HepG2 (cell line): ENCODE measurements at regions not wholly inside any gene's neighbourhood (a gene's known extent, or its start where the extent isn't known, plus 50 kb on each side); places are given as distances from the start of the nearest gene placed in this dataset.

Source experiments
- ATAC-seq: fragments of 200-7000 bp; cut with Tn5 transposase; 3 replicates; pipeline ENCODE4 v1.9.1; 2020; ENCODE audit warnings: mild to moderate bottlenecking, moderate library complexity
- BruUV-seq: library from RNA; stranded (reverse); fragments of 400-500 nt; replicated peaks from 2 replicates; lab custom pipeline; 2021; lab: Mats Ljungman, UMichigan
- CTCF ChIA-PET: fragments of 300-600 bp; formaldehyde crosslinking; extraction: SDS; loops from one replicate; lab custom pipeline; 2021; ENCODE audit warnings: low total read pairs, inconsistent platforms, low intra/inter-chr PET ratio; lab: Yijun Ruan, JAX
- POLR2A ChIA-PET: fragments of 350-600 bp; sonication (Branson Sonifier 250); formaldehyde crosslinking; loops from one replicate; lab custom pipeline; 2020; ENCODE audit warnings: antibody characterized with exemption, inconsistent platforms; lab: Yijun Ruan, JAX
- DNase-seq: peaks from one replicate; pipeline ENCODE4 v3.0.0-alpha.2; 2015; ENCODE audit warnings: low spot score
- FAIRE-seq: peaks from 3 replicates; lab custom pipeline; 2011; peaks lifted over from hg19 to GRCh38; lab: Jason Lieb, UNC
- H2AFZ ChIP-seq: one replicate; pipeline ENCODE4 v1.6.1; 2011; ENCODE audit warnings: low read length, inconsistent platforms
- H3K27ac ChIP-seq: fragments of 300-600 bp; 3 replicates; pipeline ENCODE4 v1.8.0; 2011; ENCODE audit warnings: mixed run types, mild to moderate bottlenecking, mixed read lengths, low read length, inconsistent platforms; ENCODE audit not compliant: insufficient read depth; ENCODE audit errors: extremely low read length
- H3K27me3 ChIP-seq, 2 experiments: fragments of 200-600 bp in 1 of 2; 2 replicates in 1 of 2; 3 replicates in 1 of 2; pipeline versions ENCODE4 v1.6.0 to v1.8.0; 2011; ENCODE audit warnings: low read length in 2 of 2, mild to moderate bottlenecking in 2 of 2, moderate library complexity in 2 of 2, inconsistent platforms in 1 of 2; ENCODE audit not compliant: insufficient read depth in 2 of 2, control insufficient read depth in 1 of 2
- H3K36me3 ChIP-seq, 2 experiments: fragments of 200-600 bp in 1 of 2; replicated peaks in 1 of 2; 2 replicates in 1 of 2; 3 replicates in 1 of 2; pipeline versions ENCODE4 v1.5.1 to v1.8.0; 2011; ENCODE audit warnings: low read length in 2 of 2, inconsistent platforms in 1 of 2; ENCODE audit not compliant: insufficient read depth in 2 of 2, control insufficient read depth in 1 of 2
- H3K4me1 ChIP-seq: 2 replicates; pipeline ENCODE4 v1.5.1; 2012; ENCODE audit warnings: low read length, inconsistent platforms; ENCODE audit not compliant: insufficient read depth
- H3K4me2 ChIP-seq: 2 replicates; pipeline ENCODE4 v1.6.0; 2011; ENCODE audit warnings: low read depth, low read length, inconsistent platforms
- H3K4me3 ChIP-seq, 3 experiments: fragments of 200-600 bp in 1 of 3; sonication (generic), shearing (Covaris generic) in 1 of 3; replicated peaks in 1 of 3; 2 replicates each; pipeline ENCODE4 v1.5.1; 2011 to 2016; ENCODE audit warnings: low read length in 3 of 3, inconsistent platforms in 2 of 3, low read depth in 2 of 3, mild to moderate bottlenecking in 2 of 3, control low read depth in 1 of 3, mixed read lengths in 1 of 3; ENCODE audit not compliant: insufficient read depth in 1 of 3
- H3K79me2 ChIP-seq: one replicate; pipeline ENCODE4 v1.6.1; 2011; ENCODE audit warnings: low read length, inconsistent platforms; ENCODE audit not compliant: insufficient read depth
- H3K9ac ChIP-seq: 2 replicates; pipeline ENCODE4 v1.6.0; 2011; ENCODE audit warnings: mild to moderate bottlenecking, low read depth, low read length, inconsistent platforms; ENCODE audit not compliant: insufficient read depth
- H3K9me3 ChIP-seq: 2 replicates; pipeline ENCODE4 v1.5.1; 2012; ENCODE audit warnings: mild to moderate bottlenecking, low read length
- H4K20me1 ChIP-seq: 2 replicates; pipeline ENCODE4 v1.6.0; 2011; ENCODE audit warnings: inconsistent platforms, mild to moderate bottlenecking, low read length, moderate library complexity; ENCODE audit not compliant: insufficient read depth
- CBX5 ChIP-seq: sonication (generic); formaldehyde crosslinking; IDR thresholded peaks from 2 replicates; pipeline ENCODE4 v1.4.0; 2020; ENCODE audit warnings: missing genetic modification reagents, borderline replicate concordance
- HIVEP1 ChIP-seq: sonication (generic); formaldehyde crosslinking; IDR thresholded peaks from 2 replicates; pipeline ENCODE4 v1.4.0; 2020; ENCODE audit warnings: mild to moderate bottlenecking, missing genetic modification reagents
- MEF2D ChIP-seq: sonication (generic); formaldehyde crosslinking; IDR thresholded peaks from 2 replicates; pipeline ENCODE4 v1.5.1; 2020; ENCODE audit warnings: mild to moderate bottlenecking, missing genetic modification reagents
- NFYB ChIP-seq: sonication (generic); formaldehyde crosslinking; IDR thresholded peaks from 2 replicates; pipeline ENCODE4 v1.4.0; 2020; ENCODE audit warnings: missing genetic modification reagents
- SIX1 ChIP-seq: sonication (generic); formaldehyde crosslinking; IDR thresholded peaks from 2 replicates; pipeline ENCODE4 v1.4.0; 2020; ENCODE audit warnings: missing genetic modification reagents, borderline replicate concordance
- ZNF460 ChIP-seq: sonication (generic); formaldehyde crosslinking; IDR thresholded peaks from 2 replicates; pipeline ENCODE4 v1.5.1; 2020; ENCODE audit warnings: missing genetic modification reagents, mild to moderate bottlenecking, borderline replicate concordance
- ZNF564 ChIP-seq: sonication (generic); formaldehyde crosslinking; IDR thresholded peaks from 2 replicates; pipeline ENCODE4 v1.8.1; 2023; ENCODE audit warnings: mild to moderate bottlenecking, missing genetic modification reagents
- ZNF709 ChIP-seq: sonication (generic); formaldehyde crosslinking; IDR thresholded peaks from 2 replicates; pipeline ENCODE4 v1.5.0; 2020; ENCODE audit warnings: mild to moderate bottlenecking, missing genetic modification reagents
- WGBS: methylation state at CpG from one replicate; pipeline ENCODE4 v1.1.6; 2017; ENCODE audit warnings: low lambda C conversion rate; 5-methylcytosine and 5-hydroxymethylcytosine counted together
- in situ Hi-C: cut with HindIII; loops from 2 replicates; pipeline ENCODE4 v1.10.0; 2017; ENCODE audit warnings: low pct_unique_long_range_greater_than_20kb; ENCODE audit not compliant: extremely low pct_ligation_motif_present
- intact Hi-C: fragments of 100-400 bp; cut with micrococcal nuclease; formaldehyde crosslinking; loops from one replicate; pipeline ENCODE4 v1.10.0; 2022; ENCODE audit not compliant: unreplicated experiment
- TF ChIP-seq, protein P1 (sequence below): sonication (generic); formaldehyde crosslinking; IDR thresholded peaks from 2 replicates; pipeline ENCODE4 v1.9.0; 2021; ENCODE audit warnings: mild to moderate bottlenecking, missing genetic modification reagents
- TF ChIP-seq, protein P2 (sequence below): sonication (generic); formaldehyde crosslinking; IDR thresholded peaks from 2 replicates; pipeline ENCODE4 v1.9.0; 2021; ENCODE audit warnings: missing genetic modification reagents, borderline replicate concordance
- TF ChIP-seq, protein P3 (sequence below): sonication (generic); formaldehyde crosslinking; IDR thresholded peaks from 2 replicates; pipeline ENCODE4 v1.8.0; 2022; ENCODE audit warnings: mild to moderate bottlenecking, missing genetic modification reagents, moderate library complexity

DNA sequence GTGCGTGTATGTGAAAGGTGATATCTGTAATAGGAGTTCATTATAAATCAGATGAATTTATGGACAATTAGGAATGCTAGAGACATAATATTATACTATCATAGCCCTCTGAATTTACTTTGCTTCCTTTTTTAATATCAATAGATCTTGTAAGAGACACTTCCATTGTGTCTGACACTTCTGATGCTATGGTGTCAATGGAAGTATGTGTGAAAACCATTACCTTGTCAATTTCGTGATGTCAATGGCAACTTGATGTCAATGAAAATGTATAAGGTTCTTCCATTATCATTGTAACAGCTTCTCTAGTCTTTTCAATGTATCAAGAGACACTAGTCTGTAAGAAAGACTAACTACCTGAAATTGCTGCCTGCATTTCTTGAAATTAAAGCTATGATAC lies 296.8 kb upstream of the DPYD start (continued):
- TF ChIP-seq, protein P1, sequence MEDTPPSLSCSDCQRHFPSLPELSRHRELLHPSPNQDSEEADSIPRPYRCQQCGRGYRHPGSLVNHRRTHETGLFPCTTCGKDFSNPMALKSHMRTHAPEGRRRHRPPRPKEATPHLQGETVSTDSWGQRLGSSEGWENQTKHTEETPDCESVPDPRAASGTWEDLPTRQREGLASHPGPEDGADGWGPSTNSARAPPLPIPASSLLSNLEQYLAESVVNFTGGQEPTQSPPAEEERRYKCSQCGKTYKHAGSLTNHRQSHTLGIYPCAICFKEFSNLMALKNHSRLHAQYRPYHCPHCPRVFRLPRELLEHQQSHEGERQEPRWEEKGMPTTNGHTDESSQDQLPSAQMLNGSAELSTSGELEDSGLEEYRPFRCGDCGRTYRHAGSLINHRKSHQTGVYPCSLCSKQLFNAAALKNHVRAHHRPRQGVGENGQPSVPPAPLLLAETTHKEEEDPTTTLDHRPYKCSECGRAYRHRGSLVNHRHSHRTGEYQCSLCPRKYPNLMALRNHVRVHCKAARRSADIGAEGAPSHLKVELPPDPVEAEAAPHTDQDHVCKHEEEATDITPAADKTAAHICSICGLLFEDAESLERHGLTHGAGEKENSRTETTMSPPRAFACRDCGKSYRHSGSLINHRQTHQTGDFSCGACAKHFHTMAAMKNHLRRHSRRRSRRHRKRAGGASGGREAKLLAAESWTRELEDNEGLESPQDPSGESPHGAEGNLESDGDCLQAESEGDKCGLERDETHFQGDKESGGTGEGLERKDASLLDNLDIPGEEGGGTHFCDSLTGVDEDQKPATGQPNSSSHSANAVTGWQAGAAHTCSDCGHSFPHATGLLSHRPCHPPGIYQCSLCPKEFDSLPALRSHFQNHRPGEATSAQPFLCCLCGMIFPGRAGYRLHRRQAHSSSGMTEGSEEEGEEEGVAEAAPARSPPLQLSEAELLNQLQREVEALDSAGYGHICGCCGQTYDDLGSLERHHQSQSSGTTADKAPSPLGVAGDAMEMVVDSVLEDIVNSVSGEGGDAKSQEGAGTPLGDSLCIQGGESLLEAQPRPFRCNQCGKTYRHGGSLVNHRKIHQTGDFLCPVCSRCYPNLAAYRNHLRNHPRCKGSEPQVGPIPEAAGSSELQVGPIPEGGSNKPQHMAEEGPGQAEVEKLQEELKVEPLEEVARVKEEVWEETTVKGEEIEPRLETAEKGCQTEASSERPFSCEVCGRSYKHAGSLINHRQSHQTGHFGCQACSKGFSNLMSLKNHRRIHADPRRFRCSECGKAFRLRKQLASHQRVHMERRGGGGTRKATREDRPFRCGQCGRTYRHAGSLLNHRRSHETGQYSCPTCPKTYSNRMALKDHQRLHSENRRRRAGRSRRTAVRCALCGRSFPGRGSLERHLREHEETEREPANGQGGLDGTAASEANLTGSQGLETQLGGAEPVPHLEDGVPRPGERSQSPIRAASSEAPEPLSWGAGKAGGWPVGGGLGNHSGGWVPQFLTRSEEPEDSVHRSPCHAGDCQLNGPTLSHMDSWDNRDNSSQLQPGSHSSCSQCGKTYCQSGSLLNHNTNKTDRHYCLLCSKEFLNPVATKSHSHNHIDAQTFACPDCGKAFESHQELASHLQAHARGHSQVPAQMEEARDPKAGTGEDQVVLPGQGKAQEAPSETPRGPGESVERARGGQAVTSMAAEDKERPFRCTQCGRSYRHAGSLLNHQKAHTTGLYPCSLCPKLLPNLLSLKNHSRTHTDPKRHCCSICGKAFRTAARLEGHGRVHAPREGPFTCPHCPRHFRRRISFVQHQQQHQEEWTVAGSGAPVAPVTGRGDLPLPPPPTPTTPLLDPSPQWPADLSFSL = no peak
- TF ChIP-seq, all 625 proteins: peak for 0

DNA sequence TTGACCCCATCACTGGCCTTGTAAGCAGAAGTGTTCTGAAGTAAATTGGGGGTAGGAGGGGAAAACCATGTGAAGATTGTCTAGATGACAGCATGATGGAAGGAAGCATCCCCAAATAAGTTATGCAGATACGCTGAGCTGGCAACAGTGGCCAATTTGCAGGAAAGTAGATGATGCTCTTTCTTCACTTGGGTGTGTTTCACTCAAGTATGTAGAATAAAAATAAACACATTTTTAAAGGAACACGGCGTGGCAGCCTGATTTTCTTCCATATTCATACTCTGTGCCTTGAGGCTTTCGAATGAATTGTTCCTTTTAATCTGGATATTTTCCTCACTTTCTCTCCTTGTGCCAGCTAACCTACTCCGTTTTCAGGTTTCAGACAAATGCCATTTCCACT lies 295.5 kb upstream of the DPYD start:
- Histone ChIP-seq H3K27me3 (no peaks in the 10 kb centered on the region), H3K9ac (no peak overlapping the region), H3K4me1 (no peaks in the 10 kb centered on the region), H3K27ac (no peak overlapping the region), H3K4me3 (no peak overlapping the region), H3K79me2 (no peaks in the 10 kb centered on the region), H2AFZ (no peak overlapping the region), H3K9me3 (no peaks in the 10 kb centered on the region), H4K20me1 (no peaks in the 10 kb centered on the region), H3K4me2 (no peak overlapping the region), H3K36me3 (no peaks in the 10 kb centered on the region)
- intact Hi-C loops (no loop called here), in situ Hi-C loops (no loop called here)
- no peak for TF ChIP-seq ZNF709
- no peak for TF ChIP-seq HIVEP1 (CRISPR knock-in tag)
- TF ChIP-seq, protein P2, sequence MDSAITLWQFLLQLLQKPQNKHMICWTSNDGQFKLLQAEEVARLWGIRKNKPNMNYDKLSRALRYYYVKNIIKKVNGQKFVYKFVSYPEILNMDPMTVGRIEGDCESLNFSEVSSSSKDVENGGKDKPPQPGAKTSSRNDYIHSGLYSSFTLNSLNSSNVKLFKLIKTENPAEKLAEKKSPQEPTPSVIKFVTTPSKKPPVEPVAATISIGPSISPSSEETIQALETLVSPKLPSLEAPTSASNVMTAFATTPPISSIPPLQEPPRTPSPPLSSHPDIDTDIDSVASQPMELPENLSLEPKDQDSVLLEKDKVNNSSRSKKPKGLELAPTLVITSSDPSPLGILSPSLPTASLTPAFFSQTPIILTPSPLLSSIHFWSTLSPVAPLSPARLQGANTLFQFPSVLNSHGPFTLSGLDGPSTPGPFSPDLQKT (CRISPR knock-in tag) = no peak
- no peak for TF ChIP-seq ZNF564 (CRISPR knock-in tag)
- TF ChIP-seq, protein P3, sequence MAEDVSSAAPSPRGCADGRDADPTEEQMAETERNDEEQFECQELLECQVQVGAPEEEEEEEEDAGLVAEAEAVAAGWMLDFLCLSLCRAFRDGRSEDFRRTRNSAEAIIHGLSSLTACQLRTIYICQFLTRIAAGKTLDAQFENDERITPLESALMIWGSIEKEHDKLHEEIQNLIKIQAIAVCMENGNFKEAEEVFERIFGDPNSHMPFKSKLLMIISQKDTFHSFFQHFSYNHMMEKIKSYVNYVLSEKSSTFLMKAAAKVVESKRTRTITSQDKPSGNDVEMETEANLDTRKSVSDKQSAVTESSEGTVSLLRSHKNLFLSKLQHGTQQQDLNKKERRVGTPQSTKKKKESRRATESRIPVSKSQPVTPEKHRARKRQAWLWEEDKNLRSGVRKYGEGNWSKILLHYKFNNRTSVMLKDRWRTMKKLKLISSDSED = no peak
- TF ChIP-seq CBX5 (CRISPR knock-in tag) = no peak
- no peak for TF ChIP-seq ZNF460 (CRISPR knock-in tag)
- TF ChIP-seq MEF2D = no peak
- no peak for TF ChIP-seq SIX1
- TF ChIP-seq NFYB (CRISPR knock-in tag) = no peak
- ATAC-seq (no peak), FAIRE-seq (no peak), DNase-seq (no peak)
- CTCF ChIA-PET = no interaction called here
- 8% methylated on average over 5 of the region's 5 CpGs for WGBS
- BruUV-seq = no TSS peak
- POLR2A ChIA-PET = no interaction called here
